ENCODE measurements at regions not wholly inside any gene's neighbourhood (a gene's known extent, or its start where the extent isn't known, plus 50 kb on each side); places are given as distances from the start of the nearest gene placed in this dataset.

- DNase-seq (ENCODE audit: low read depth): no peak
Observed at GRCh38 chr3:18827664-18828063, 320.6 kb upstream of the KCNH8 start.

- DNase-seq (ENCODE audit: low read depth): no peak
Observed at GRCh38 chr3:18825665-18826064, 322.6 kb upstream of the KCNH8 start.

DNA sequence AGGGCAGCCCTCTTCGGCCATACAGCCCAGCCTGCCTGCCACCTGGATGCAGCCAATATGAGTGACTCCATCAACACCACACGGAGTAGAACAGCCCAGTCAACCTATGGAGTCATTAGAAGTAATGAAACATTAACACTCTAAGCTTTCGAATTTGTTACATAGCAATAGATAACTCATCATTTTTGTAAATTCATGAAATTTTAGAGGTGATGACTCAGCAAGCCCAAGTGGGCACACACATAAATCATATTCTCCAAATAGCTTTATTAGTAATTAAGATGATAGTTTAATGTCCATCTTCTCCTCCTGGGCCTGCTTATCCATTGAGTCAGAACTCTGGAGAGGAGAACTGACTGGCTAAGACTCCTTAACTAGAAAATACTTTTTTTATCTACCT is 335.0 kb upstream of the KCNH8 start:
- DNase-seq (ENCODE audit: low read depth): no peak

GRCh38 chr3:18812316-18812715 is 336.0 kb upstream of the KCNH8 start:
- DNase-seq (ENCODE audit: low read depth): no peak

- no peak for DNase-seq (ENCODE audit: low read depth)
Observed at GRCh38 chr3:18810306-18810661, 338.0 kb upstream of the KCNH8 start.

GRCh38 chr3:18809640-18810305 is 338.5 kb upstream of the KCNH8 start:
- DNase-seq (ENCODE audit: low read depth): no peak

DNA sequence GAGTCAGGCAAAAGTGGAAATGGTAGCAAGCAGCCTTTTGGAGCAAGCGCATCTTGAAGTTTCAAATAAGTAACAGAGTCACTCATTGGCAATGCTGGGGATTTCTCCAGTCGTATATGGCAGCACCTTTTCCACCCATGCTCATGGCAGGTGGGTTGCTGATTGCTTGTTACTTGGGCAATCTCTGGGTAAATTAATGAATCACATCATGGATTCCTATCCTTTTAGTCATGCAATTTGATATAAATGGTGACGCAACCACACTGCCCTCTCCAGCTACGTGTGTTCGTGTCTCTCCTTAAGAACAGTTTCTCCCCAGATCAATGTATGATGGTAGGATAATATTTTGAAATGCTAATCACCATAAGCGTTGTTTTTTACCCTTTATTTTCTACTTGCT is 339.9 kb upstream of the KCNH8 start:
- no peak for DNase-seq (ENCODE audit: low read depth)

DNA sequence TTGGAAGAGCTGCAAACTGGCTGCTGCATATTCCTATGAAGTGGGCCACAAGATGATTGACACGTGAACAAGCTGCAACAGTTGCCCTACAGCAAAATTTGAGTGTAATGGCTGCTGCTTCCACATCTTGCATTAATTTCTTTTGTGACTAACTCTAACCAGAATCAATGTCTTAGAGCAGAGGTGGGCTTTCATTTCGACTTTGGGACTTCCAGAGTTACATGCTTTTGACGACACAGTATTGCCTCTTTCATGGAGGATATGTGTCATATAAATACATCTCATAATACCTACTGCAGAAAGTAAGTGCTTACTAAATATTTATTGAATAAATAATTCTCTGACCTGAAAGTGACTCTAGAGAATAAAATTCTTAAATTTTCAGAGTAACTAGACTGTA is 340.7 kb upstream of the KCNH8 start:
- DNase-seq (ENCODE audit: low read depth): no peak

DNA sequence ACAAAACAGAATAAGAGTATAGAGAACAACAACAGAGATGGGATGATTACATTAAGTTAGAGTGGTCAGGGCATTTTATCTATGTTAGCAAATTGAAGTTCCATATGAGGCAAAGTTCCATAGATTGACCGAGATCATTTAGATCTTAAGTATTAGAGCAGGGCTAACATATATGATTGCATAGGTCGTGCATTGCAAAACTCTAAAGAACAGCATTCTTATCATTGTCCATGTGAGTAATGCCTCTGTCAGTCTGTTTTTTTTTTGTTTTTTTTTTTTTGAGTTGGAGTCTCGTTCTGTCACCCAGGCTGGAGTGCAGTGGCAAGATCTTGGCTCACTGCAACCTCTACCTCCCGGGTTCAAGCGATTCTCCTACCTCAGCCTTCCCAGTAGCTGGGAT is 341.7 kb upstream of the KCNH8 start:
- DNase-seq (ENCODE audit: low read depth): no peak

GRCh38 chr3:18797378-18797777 is 350.9 kb upstream of the KCNH8 start:
- DNase-seq (ENCODE audit: low read depth): no peak

- no peak for DNase-seq (ENCODE audit: low read depth)
Observed at GRCh38 chr3:18795078-18795477, 353.2 kb upstream of the KCNH8 start.

DNA sequence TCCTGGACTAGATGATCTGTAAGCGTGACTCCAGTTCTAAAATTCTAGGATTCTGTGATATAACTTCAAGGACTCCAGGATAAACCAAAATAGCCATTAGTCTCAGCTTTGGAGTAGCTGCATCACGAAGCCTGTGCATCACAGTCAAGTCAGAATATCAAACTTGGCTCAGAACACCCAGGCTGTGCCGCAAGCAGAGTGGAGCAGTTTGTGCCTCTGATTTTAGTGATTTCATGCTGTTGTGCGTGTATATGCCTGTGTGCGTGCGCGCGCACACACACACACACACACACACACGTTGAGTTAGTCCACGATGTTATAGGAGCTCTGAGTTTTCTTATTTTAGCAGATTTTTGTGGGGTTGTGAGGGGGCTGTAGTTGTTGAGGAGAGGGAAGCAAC is 356.6 kb upstream of the KCNH8 start:
- DNase-seq (ENCODE audit: low read depth): no peak

- DNase-seq (ENCODE audit: low read depth): no peak
Observed at GRCh38 chr3:18791182-18791581, 357.1 kb upstream of the KCNH8 start.

GRCh38 chr3:18790384-18790783 is 357.9 kb upstream of the KCNH8 start:
- DNase-seq (ENCODE audit: low read depth): no peak

DNA sequence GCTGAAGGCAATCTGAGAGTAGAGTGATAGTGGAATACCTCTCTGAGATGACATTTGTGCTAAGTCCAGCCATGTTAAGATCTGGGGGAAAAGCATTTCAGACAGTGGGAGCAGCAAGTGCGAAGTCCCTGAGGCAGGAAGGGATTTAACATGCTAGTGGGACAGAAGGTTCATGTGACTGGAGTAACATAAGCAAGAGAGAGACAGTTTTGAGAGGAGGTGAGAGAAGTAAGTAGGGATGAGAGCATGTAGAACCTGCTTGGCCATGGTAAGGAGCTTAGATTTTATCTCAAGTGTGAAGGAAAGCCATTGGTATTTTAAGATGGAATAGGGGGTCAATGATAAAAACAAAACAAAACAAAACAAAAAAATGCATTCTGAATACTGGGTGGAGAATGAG is 358.6 kb upstream of the KCNH8 start:
- DNase-seq (ENCODE audit: low read depth): no peak

GRCh38 chr3:18787441-18787840 is 360.9 kb upstream of the KCNH8 start:
- no peak for DNase-seq (ENCODE audit: low read depth)

- no peak for DNase-seq (ENCODE audit: low read depth)
Observed at GRCh38 chr3:18786650-18787323, 361.5 kb upstream of the KCNH8 start.

DNA sequence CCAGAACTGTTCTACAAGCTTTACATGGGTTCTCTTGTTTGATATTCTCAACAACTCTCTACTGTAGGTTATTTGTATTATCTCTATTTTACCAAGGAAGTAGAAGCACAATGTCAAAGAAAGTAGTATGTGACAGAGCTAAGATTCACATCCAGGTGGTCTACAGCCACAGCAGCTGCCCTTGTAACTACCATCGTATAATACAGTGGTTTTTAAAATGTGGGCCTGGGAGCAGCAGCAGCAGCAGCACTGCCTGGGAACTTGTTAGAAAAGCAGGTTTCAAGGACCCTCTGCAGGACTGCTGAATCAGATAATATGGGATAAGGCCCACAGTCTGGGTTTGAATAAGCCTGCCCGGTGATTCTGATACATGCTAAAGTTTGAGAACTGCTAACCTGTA is 357.1 kb upstream of the SATB1 start:
- no peak for DNase-seq (ENCODE audit: low read depth)

DNA sequence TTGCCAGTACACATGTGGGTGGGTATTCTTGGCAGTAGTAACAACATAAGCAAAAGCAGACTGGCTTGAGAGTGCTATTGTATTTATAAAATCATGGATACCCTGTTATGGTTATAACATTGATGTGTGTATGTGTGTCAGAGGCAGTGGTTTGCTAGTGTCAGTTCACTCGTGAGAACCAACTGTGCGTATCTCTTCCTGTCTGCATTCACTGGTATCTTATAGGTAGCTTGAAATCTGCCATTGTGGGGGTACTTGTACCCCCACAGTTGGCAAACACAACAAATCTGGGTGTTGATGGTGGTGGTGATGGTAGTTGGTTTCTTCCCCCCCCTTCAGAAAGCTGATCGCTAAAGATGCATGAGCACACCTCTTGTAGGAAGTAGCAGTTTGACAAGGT is 355.8 kb upstream of the SATB1 start:
- DNase-seq (ENCODE audit: low read depth): no peak

- DNase-seq (ENCODE audit: low read depth): no peak
Observed at GRCh38 chr3:18779704-18780103, 354.6 kb upstream of the SATB1 start.

GRCh38 chr3:18778598-18778997 is 353.5 kb upstream of the SATB1 start:
- no peak for DNase-seq (ENCODE audit: low read depth)

DNA sequence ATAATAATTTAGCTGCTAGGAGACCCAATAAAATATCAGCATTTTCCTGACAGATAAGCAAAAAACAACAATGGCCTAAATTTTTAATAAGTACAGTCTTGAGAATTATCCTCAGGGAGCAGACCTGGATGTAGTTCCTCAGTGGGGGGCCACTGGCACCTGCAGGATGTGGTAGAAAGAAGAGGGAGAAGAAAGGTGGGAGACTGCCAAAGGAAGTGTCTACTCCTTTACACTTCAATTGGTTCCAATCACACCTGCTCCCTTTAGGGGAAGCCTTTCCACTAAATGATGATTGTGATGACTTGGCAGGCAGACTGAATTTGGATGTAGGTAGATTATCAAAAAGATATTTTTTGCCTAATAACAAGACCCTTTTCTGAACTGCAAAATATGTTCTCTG is 353.0 kb upstream of the SATB1 start:
- no peak for DNase-seq (ENCODE audit: low read depth)

DNA sequence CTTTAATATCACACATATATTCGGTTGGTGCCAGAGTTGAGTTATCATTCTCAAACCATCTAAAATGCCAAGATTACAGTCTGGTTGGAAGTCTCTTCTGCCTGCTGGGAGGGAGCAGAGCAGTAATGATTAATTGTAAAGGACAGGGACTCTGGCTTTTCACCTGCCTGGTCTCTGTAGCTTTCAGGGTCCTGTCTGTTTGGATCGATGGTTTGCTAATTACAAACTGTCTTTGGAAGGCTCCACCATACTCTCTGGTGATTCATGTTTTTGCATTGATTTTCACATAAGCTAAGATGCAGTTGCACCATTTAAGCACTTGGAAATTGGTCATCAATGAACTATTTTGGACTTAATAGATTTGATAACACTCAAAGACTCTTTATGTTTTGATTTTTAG is 350.4 kb upstream of the SATB1 start:
- DNase-seq (ENCODE audit: low read depth): no peak

Measured in T follicular helper cell (primary cell).